K562 (cell line): ENCODE measurements at regions not wholly inside any gene's neighbourhood (a gene's known extent, or its start where the extent isn't known, plus 50 kb on each side); places are given as distances from the start of the nearest gene placed in this dataset.

Experiments used
- ETS2 ChIP-seq: IDR thresholded peaks from 2 replicates; pipeline ENCODE4 v1.6.1; 2016; ENCODE audit warnings: borderline replicate concordance, missing genetic modification characterization, mild to moderate bottlenecking, moderate library complexity, missing compliant biosample characterization; ENCODE audit not compliant: poor library complexity, severe bottlenecking
- GABPB1 ChIP-seq: sonication (generic); formaldehyde crosslinking; IDR thresholded peaks from 2 replicates; pipeline ENCODE4 v1.8.0; 2022; ENCODE audit warnings: mild to moderate bottlenecking, missing genetic modification reagents
- LEF1 ChIP-seq: fragments of 450-650 bp; IDR thresholded peaks from 2 replicates; pipeline ENCODE4 v1.6.1; 2016; ENCODE audit warnings: mild to moderate bottlenecking
- MTA2 ChIP-seq: fragments of 450-650 bp; IDR thresholded peaks from 2 replicates; pipeline ENCODE4 v1.6.1; 2016; ENCODE audit warnings: low read depth
- NBN ChIP-seq: fragments of 450-650 bp; IDR thresholded peaks from 2 replicates; pipeline ENCODE4 v1.6.1; 2016; ENCODE audit warnings: low read depth, mild to moderate bottlenecking
- NCOR1 ChIP-seq: fragments of 450-650 bp; IDR thresholded peaks from 2 replicates; pipeline ENCODE4 v1.6.1; 2016; ENCODE audit warnings: mild to moderate bottlenecking, moderate library complexity
- NELFE ChIP-seq: IDR thresholded peaks from 2 replicates; pipeline ENCODE4 v1.6.1; 2011; ENCODE audit warnings: mild to moderate bottlenecking; ENCODE audit not compliant: insufficient read depth, insufficient read length
- SAFB ChIP-seq: fragments of 200-400 bp; formaldehyde crosslinking; IDR thresholded peaks from 2 replicates; pipeline ENCODE4 v1.6.1; 2017; ENCODE audit warnings: low read depth, low read length, borderline replicate concordance
- SIX5 ChIP-seq, 2 experiments: IDR thresholded peaks; 2 replicates each; pipeline ENCODE4 v1.6.1; 2011; ENCODE audit warnings: low read length in 2 of 2, borderline replicate concordance in 1 of 2, low read depth in 1 of 2, mild to moderate bottlenecking in 1 of 2, moderate library complexity in 1 of 2; ENCODE audit not compliant: insufficient read depth in 1 of 2
- SMAD4 ChIP-seq: fragments of 250-450 bp; sonication (Bioruptor Pico); conservative IDR thresholded peaks from 2 replicates; pipeline ENCODE4 v1.8.0; 2021; ENCODE audit warnings: inconsistent platforms, mild to moderate bottlenecking, moderate library complexity
- TCF3 ChIP-seq: sonication (generic); formaldehyde crosslinking; IDR thresholded peaks from 2 replicates; pipeline ENCODE4 v1.4.0; 2020; ENCODE audit warnings: mild to moderate bottlenecking, missing genetic modification reagents
- ZFPM2 ChIP-seq: fragments of 250-450 bp; sonication (Bioruptor Pico); IDR thresholded peaks from 2 replicates; pipeline ENCODE4 v1.5.1; 2022; ENCODE audit warnings: mild to moderate bottlenecking
- ZNF408 ChIP-seq: fragments of 250-450 bp; sonication (Bioruptor Pico); IDR thresholded peaks from 2 replicates; pipeline ENCODE4 v1.4.0; 2020; ENCODE audit warnings: low read depth, mild to moderate bottlenecking, moderate library complexity
- ZNF436 ChIP-seq: fragments of 250-450, 450-650 bp; sonication (Bioruptor Pico); formaldehyde crosslinking; IDR thresholded peaks from 2 replicates; pipeline ENCODE4 v1.7.0; 2020; ENCODE audit warnings: mild to moderate bottlenecking
- TF ChIP-seq, protein P1 (sequence below): sonication (generic); formaldehyde crosslinking; IDR thresholded peaks from 2 replicates; pipeline ENCODE4 v1.8.1; 2023; ENCODE audit warnings: mild to moderate bottlenecking, missing genetic modification reagents
- TF ChIP-seq, protein P2 (sequence below): fragments of 450-650 bp; formaldehyde crosslinking; IDR thresholded peaks from 2 replicates; pipeline ENCODE4 v1.4.0; 2022; ENCODE audit warnings: missing genetic modification characterization
- TF ChIP-seq, protein P3 (sequence below): IDR thresholded peaks from 3 replicates; pipeline ENCODE4 v1.6.1; 2011; ENCODE audit warnings: borderline replicate concordance, mild to moderate bottlenecking, moderate library complexity; ENCODE audit not compliant: insufficient read length; ENCODE audit errors: extremely low read depth
- TF ChIP-seq, protein P4 (sequence below): sonication (generic); IDR thresholded peaks from 2 replicates; pipeline ENCODE4 v1.6.1; 2016
- TF ChIP-seq, protein P5 (sequence below): sonication (generic); formaldehyde crosslinking; IDR thresholded peaks from 2 replicates; pipeline ENCODE4 v1.8.0; 2023; ENCODE audit warnings: mild to moderate bottlenecking, missing genetic modification reagents

DNA sequence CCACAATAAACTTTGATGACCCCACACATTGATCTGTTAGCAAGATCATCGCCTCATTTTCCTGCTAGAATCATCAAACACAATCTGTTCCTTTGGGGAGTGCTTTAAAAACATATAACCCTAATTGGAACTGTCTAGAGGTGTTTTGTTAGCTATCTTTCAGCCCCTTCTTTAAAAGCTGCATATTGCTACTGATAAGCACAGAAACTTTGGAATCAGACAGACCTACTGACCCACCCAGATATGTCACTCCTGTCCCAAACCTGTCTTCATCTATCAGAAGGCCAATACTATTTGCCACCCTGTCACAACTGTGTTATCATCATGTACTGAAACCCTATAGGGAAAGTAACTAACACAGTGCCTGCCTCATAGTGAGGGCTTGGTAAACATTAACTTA, 172.4 kb upstream of the SASH1 start (continued):
- TF ChIP-seq NCOR1 (peak; percentile 64), ZNF436 (CRISPR knock-in tag) (no peak), TCF3 (CRISPR knock-in tag) (peak; percentile 27), SAFB (no peak), SIX5 (IDR thresholded peaks at IDR 0.05; ENCODE audit: borderline replicate concordance in 1 of 2, insufficient read depth in 1 of 2, low read depth in 1 of 2, low read length in 2 of 2) (no peak), NBN (no peak), ETS2 (tag) (no peak), ZNF408 (CRISPR knock-in tag) (no peak), SMAD4 (CRISPR knock-in tag) (0 out of 2 replicates have a peak, but pooled peaks have one; percentile 29), ZFPM2 (CRISPR knock-in tag) (no peak), NELFE (no peak), MTA2 (0 out of 2 replicates have a peak, but pooled peaks have one; percentile 14), LEF1 (no peak), GABPB1 (CRISPR knock-in tag) (no peak)
- TF ChIP-seq, protein P1, sequence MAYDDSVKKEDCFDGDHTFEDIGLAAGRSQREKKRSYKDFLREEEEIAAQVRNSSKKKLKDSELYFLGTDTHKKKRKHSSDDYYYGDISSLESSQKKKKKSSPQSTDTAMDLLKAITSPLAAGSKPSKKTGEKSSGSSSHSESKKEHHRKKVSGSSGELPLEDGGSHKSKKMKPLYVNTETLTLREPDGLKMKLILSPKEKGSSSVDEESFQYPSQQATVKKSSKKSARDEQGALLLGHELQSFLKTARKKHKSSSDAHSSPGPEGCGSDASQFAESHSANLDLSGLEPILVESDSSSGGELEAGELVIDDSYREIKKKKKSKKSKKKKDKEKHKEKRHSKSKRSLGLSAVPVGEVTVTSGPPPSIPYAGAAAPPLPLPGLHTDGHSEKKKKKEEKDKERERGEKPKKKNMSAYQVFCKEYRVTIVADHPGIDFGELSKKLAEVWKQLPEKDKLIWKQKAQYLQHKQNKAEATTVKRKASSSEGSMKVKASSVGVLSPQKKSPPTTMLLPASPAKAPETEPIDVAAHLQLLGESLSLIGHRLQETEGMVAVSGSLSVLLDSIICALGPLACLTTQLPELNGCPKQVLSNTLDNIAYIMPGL (CRISPR knock-in tag): no peak
- TF ChIP-seq, protein P2, sequence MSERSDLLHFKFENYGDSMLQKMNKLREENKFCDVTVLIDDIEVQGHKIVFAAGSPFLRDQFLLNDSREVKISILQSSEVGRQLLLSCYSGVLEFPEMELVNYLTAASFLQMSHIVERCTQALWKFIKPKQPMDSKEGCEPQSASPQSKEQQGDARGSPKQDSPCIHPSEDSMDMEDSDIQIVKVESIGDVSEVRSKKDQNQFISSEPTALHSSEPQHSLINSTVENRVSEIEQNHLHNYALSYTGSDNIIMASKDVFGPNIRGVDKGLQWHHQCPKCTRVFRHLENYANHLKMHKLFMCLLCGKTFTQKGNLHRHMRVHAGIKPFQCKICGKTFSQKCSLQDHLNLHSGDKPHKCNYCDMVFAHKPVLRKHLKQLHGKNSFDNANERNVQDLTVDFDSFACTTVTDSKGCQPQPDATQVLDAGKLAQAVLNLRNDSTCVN (CRISPR knock-in tag): no peak
- TF ChIP-seq, protein P3, sequence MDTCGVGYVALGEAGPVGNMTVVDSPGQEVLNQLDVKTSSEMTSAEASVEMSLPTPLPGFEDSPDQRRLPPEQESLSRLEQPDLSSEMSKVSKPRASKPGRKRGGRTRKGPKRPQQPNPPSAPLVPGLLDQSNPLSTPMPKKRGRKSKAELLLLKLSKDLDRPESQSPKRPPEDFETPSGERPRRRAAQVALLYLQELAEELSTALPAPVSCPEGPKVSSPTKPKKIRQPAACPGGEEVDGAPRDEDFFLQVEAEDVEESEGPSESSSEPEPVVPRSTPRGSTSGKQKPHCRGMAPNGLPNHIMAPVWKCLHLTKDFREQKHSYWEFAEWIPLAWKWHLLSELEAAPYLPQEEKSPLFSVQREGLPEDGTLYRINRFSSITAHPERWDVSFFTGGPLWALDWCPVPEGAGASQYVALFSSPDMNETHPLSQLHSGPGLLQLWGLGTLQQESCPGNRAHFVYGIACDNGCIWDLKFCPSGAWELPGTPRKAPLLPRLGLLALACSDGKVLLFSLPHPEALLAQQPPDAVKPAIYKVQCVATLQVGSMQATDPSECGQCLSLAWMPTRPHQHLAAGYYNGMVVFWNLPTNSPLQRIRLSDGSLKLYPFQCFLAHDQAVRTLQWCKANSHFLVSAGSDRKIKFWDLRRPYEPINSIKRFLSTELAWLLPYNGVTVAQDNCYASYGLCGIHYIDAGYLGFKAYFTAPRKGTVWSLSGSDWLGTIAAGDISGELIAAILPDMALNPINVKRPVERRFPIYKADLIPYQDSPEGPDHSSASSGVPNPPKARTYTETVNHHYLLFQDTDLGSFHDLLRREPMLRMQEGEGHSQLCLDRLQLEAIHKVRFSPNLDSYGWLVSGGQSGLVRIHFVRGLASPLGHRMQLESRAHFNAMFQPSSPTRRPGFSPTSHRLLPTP: no peak
- TF ChIP-seq, protein P4, sequence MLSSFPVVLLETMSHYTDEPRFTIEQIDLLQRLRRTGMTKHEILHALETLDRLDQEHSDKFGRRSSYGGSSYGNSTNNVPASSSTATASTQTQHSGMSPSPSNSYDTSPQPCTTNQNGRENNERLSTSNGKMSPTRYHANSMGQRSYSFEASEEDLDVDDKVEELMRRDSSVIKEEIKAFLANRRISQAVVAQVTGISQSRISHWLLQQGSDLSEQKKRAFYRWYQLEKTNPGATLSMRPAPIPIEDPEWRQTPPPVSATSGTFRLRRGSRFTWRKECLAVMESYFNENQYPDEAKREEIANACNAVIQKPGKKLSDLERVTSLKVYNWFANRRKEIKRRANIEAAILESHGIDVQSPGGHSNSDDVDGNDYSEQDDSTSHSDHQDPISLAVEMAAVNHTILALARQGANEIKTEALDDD: no peak
- TF ChIP-seq, protein P5, sequence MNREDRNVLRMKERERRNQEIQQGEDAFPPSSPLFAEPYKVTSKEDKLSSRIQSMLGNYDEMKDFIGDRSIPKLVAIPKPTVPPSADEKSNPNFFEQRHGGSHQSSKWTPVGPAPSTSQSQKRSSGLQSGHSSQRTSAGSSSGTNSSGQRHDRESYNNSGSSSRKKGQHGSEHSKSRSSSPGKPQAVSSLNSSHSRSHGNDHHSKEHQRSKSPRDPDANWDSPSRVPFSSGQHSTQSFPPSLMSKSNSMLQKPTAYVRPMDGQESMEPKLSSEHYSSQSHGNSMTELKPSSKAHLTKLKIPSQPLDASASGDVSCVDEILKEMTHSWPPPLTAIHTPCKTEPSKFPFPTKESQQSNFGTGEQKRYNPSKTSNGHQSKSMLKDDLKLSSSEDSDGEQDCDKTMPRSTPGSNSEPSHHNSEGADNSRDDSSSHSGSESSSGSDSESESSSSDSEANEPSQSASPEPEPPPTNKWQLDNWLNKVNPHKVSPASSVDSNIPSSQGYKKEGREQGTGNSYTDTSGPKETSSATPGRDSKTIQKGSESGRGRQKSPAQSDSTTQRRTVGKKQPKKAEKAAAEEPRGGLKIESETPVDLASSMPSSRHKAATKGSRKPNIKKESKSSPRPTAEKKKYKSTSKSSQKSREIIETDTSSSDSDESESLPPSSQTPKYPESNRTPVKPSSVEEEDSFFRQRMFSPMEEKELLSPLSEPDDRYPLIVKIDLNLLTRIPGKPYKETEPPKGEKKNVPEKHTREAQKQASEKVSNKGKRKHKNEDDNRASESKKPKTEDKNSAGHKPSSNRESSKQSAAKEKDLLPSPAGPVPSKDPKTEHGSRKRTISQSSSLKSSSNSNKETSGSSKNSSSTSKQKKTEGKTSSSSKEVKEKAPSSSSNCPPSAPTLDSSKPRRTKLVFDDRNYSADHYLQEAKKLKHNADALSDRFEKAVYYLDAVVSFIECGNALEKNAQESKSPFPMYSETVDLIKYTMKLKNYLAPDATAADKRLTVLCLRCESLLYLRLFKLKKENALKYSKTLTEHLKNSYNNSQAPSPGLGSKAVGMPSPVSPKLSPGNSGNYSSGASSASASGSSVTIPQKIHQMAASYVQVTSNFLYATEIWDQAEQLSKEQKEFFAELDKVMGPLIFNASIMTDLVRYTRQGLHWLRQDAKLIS (CRISPR knock-in tag): no peak
